MCF 10A (cell line): ENCODE measurements at regions not wholly inside any gene's neighbourhood (a gene's known extent, or its start where the extent isn't known, plus 50 kb on each side); places are given as distances from the start of the nearest gene placed in this dataset.

Experiments
- BruUV-seq: library from RNA; stranded (reverse); fragments of 400-500 nt; replicated peaks from 2 replicates; lab custom pipeline; 2021; lab: Mats Ljungman, UMichigan
- CTCF ChIA-PET: fragments of 300-600 bp; sonication (Branson Sonifier 250); formaldehyde crosslinking; extraction: SDS; loops from one replicate; lab custom pipeline; 2021; ENCODE audit warnings: antibody characterized with exemption, inconsistent platforms; lab: Yijun Ruan, JAX
- POLR2A ChIA-PET: fragments of 300-600, 350-650 bp; sonication (Branson Sonifier 250); formaldehyde crosslinking; extraction: SDS; loops from one replicate; lab custom pipeline; 2020; ENCODE audit warnings: antibody characterized with exemption, inconsistent platforms; lab: Yijun Ruan, JAX
- DNase-seq: peaks from one replicate; pipeline ENCODE4 v3.0.0-alpha.2; 2018; ENCODE audit not compliant: unreplicated experiment
- H3K27ac Mint-ChIP-seq: one replicate; pipeline ENCODE4 v1.8.0; 2022; ENCODE audit warnings: mild to moderate bottlenecking, low read depth, mixed read lengths; ENCODE audit not compliant: unreplicated experiment
- H3K27me3 Mint-ChIP-seq: one replicate; pipeline ENCODE4 v1.8.0; 2022; ENCODE audit warnings: mixed read lengths; ENCODE audit not compliant: insufficient read depth, unreplicated experiment
- H3K36me3 Mint-ChIP-seq: one replicate; pipeline ENCODE4 v1.8.0; 2022; ENCODE audit warnings: mild to moderate bottlenecking, moderate library complexity, mixed read lengths; ENCODE audit not compliant: insufficient read depth, unreplicated experiment
- H3K4me1 Mint-ChIP-seq: one replicate; pipeline ENCODE4 v1.8.0; 2022; ENCODE audit warnings: mixed read lengths; ENCODE audit not compliant: insufficient read depth, unreplicated experiment
- H3K4me3 Mint-ChIP-seq: one replicate; pipeline ENCODE4 v1.8.0; 2022; ENCODE audit warnings: mild to moderate bottlenecking, moderate library complexity, mixed read lengths; ENCODE audit not compliant: unreplicated experiment
- H3K9me3 Mint-ChIP-seq: one replicate; pipeline ENCODE4 v1.8.0; 2022; ENCODE audit warnings: mixed read lengths; ENCODE audit not compliant: unreplicated experiment
- CTCF ChIP-seq: fragments of 200-600 bp; IDR thresholded peaks from one replicate; pipeline ENCODE4 v1.8.0; 2022; ENCODE audit warnings: antibody characterized with exemption, mild to moderate bottlenecking; ENCODE audit not compliant: unreplicated experiment
- intact Hi-C: fragments of 100-400 bp; cut with micrococcal nuclease; formaldehyde crosslinking; loops from 2 replicates; pipeline ENCODE4 v1.14.1; 2022

- Mint-ChIP-seq H3K27ac (no peak overlapping the region), H3K9me3 (no peaks in the 10 kb centered on the region), H3K4me3 (no peak overlapping the region), H3K27me3 (no peaks in the 10 kb centered on the region), H3K36me3 (no peaks in the 10 kb centered on the region), H3K4me1 (no peaks in the 10 kb centered on the region)
- no TSS peak for BruUV-seq
- CTCF ChIA-PET = interaction anchor here (0.6 kb wide), 1 partner anchor 58 kb away, joined by 3 read pairs; no protein-coding TSS in a partner anchor
- intact Hi-C loops = no loop called here
- no peak for DNase-seq
- POLR2A ChIA-PET = no interaction called here
- no peak for TF ChIP-seq CTCF
Observed at GRCh38 chr3:82033186-82033585, 271.7 kb upstream of the GBE1 start.

GRCh38 chr3:82031596-82031995, 270.2 kb upstream of the GBE1 start:
- H3K36me3 Mint-ChIP-seq = no peaks in the 10 kb centered on the region
- ChIA-PET CTCF (interaction anchor here (0.8 to 1.5 kb wide), 2 partner anchors 9 to 1492 kb away, joined by 3 to 4 read pairs; no protein-coding TSS in a partner anchor), POLR2A (no interaction called here)
- H3K4me1 Mint-ChIP-seq = no peaks in the 10 kb centered on the region
- DNase-seq = no peak
- BruUV-seq = no TSS peak
- H3K27me3 Mint-ChIP-seq = no peaks in the 10 kb centered on the region
- no peak overlapping the region for H3K4me3 Mint-ChIP-seq
- no peaks in the 10 kb centered on the region for H3K9me3 Mint-ChIP-seq
- intact Hi-C loops = no loop called here
- TF ChIP-seq CTCF = no peak
- H3K27ac Mint-ChIP-seq = no peak overlapping the region

- BruUV-seq = no TSS peak
- H3K4me3 Mint-ChIP-seq = no peak overlapping the region
- no peak for DNase-seq
- H3K4me1 Mint-ChIP-seq = no peaks in the 10 kb centered on the region
- intact Hi-C loops = no loop called here
- H3K27ac Mint-ChIP-seq = no peak overlapping the region
- H3K36me3 Mint-ChIP-seq = no peaks in the 10 kb centered on the region
- no peak for TF ChIP-seq CTCF
- ChIA-PET CTCF (interaction anchor here (1.5 kb wide), 1 partner anchor 8 kb away, joined by 4 read pairs; no protein-coding TSS in a partner anchor), POLR2A (no interaction called here)
- H3K9me3 Mint-ChIP-seq = no peaks in the 10 kb centered on the region
- no peaks in the 10 kb centered on the region for H3K27me3 Mint-ChIP-seq
Observed at GRCh38 chr3:82030916-82031315, 269.5 kb upstream of the GBE1 start.

GRCh38 chr3:82022836-82023235, 261.4 kb upstream of the GBE1 start:
- intact Hi-C loops = no loop called here
- Mint-ChIP-seq H3K27ac (no peak overlapping the region), H3K4me3 (no peak overlapping the region), H3K4me1 (peaks cover 5% of the 10 kb centered on the region), H3K36me3 (no peaks in the 10 kb centered on the region), H3K27me3 (no peaks in the 10 kb centered on the region), H3K9me3 (no peaks in the 10 kb centered on the region)
- no TSS peak for BruUV-seq
- DNase-seq = no peak
- ChIA-PET POLR2A (interaction anchor here (0.7 kb wide), 1 partner anchor 710 kb away, joined by 3 read pairs; no protein-coding TSS in a partner anchor), CTCF (interaction anchor here (1.1 kb wide), 1 partner anchor 9 kb away, joined by 4 read pairs; no protein-coding TSS in a partner anchor)
- no peak for TF ChIP-seq CTCF
